ENCODE measurements at regions not wholly inside any gene's neighbourhood (a gene's known extent, or its start where the extent isn't known, plus 50 kb on each side); places are given as distances from the start of the nearest gene placed in this dataset.

- no peak overlapping the region for H4K8ac ChIP-seq (ENCODE audit: extremely low read depth, insufficient read depth, low read length)
- no peak overlapping the region for H3K4me2 ChIP-seq (ENCODE audit: insufficient read depth in 1 of 2, low read depth in 2 of 2, low read length in 2 of 2)
- H3K23me2 ChIP-seq (ENCODE audit: low read depth, low read length), result 0 out of 2 replicates have a peak, but pooled peaks cover 1% of the 10 kb centered on the region
- H2BK5ac ChIP-seq (ENCODE audit: low read depth, low read length), result no peak overlapping the region
- H2BK20ac ChIP-seq (ENCODE audit: low read length), result peak overlapping the region; percentile 15; the same call in 1 of the 2 replicates
- H2AFZ ChIP-seq (ENCODE audit: low read length), result no peak overlapping the region
- H2AK5ac ChIP-seq (ENCODE audit: low read depth, low read length), result 0 out of 2 replicates have a peak overlapping the region, but pooled peaks have one; percentile 43
- peaks cover 6 to 12% (median 8%) of the 10 kb centered on the region in 4 experiments for H3K4me1 ChIP-seq (replicated peaks in 1 of 4; ENCODE audit: control insufficient read depth in 3 of 4, insufficient read depth in 4 of 4, low read length in 3 of 4)
- no peak overlapping the region for H3K9ac ChIP-seq (replicated peaks in 1 of 4; ENCODE audit: extremely low read depth in 1 of 4, low read depth in 3 of 4, low read length in 3 of 4)
- no peak for FAIRE-seq
- no peak overlapping the region for H3K27ac ChIP-seq (ENCODE audit: low read depth, low read length)
- H3K36me3 ChIP-seq (ENCODE audit: control insufficient read depth in 2 of 4, insufficient read depth in 4 of 4, low read length in 3 of 4), result no peaks in the 10 kb centered on the region
- CTCF ChIA-PET (ENCODE audit: partially characterized antibody), result no interaction called here
- no peaks in the 10 kb centered on the region for H3K9me3 ChIP-seq (ENCODE audit: insufficient read depth in 2 of 2, low read depth in 1 of 2, low read length in 1 of 2)
- no peak overlapping the region for H3K4me3 ChIP-seq (ENCODE audit: extremely low read depth in 1 of 4, insufficient read depth in 2 of 4, low read depth in 3 of 4, low read length in 4 of 4)
- H4K5ac ChIP-seq (ENCODE audit: insufficient read length, low read depth, low read length), result no peak overlapping the region
- H2BK12ac ChIP-seq (ENCODE audit: low read depth, low read length), result peak overlapping the region; percentile 72; the same call in 1 of the 2 replicates
- H3K14ac ChIP-seq (ENCODE audit: insufficient read length), result no peak overlapping the region
- H4K91ac ChIP-seq (replicated peaks; ENCODE audit: insufficient read length, low read length), result peak overlapping the region; percentile 34
- H4K20me1 ChIP-seq (replicated peaks in 1 of 2; ENCODE audit: control insufficient read depth in 1 of 2, insufficient read depth in 2 of 2, low read length in 2 of 2), result no peaks in the 10 kb centered on the region
- H2BK120ac ChIP-seq (replicated peaks; ENCODE audit: low read depth, low read length), result no peak overlapping the region
- H3K56ac ChIP-seq (replicated peaks; ENCODE audit: insufficient read length, low read depth, low read length), result no peak overlapping the region
- POLR2A ChIA-PET (ENCODE audit: partially characterized antibody), result no interaction called here
- H3K18ac ChIP-seq (ENCODE audit: extremely low read depth, low read length), result no peak overlapping the region
- DNase-seq (ENCODE audit: low read depth in 1 of 2, low spot score in 2 of 2), result peak in 1 of 2 experiments; percentile 24
- no peaks in the 10 kb centered on the region for H3K79me1 ChIP-seq (ENCODE audit: low read depth, low read length)
- no peaks in the 10 kb centered on the region for H3K79me2 ChIP-seq (ENCODE audit: control insufficient read depth in 1 of 2, insufficient read depth in 2 of 2, low read length in 2 of 2)
- H2BK15ac ChIP-seq (ENCODE audit: low read length), result peak overlapping the region; percentile 98; the same call in 1 of the 2 replicates
- 98% methylated on average over 3 of the region's 3 CpGs; no CpG with 5 or more reads in 1 of the 2 experiments for WGBS, 2 experiments (ENCODE audit: extremely low coverage in 1 of 2, insufficient coverage in 1 of 2, insufficient read length in 1 of 2, insufficient replicate concordance in 2 of 2, low coverage in 1 of 2, low lambda C conversion rate in 2 of 2, missing lambda C conversion rate in 1 of 2)
- H3K4ac ChIP-seq (replicated peaks; ENCODE audit: insufficient read length, low read depth, low read length), result no peak overlapping the region
- H3K23ac ChIP-seq (ENCODE audit: insufficient read length), result no peak overlapping the region
- no peaks in the 10 kb centered on the region for H3K27me3 ChIP-seq (replicated peaks in 1 of 4; ENCODE audit: control insufficient read depth in 3 of 4, extremely low read depth in 1 of 4, insufficient read depth in 3 of 4, low read length in 3 of 4)
- no peak for TF ChIP-seq RAD21 (IDR thresholded peaks at IDR 0.05 in 1 of 2, conservative IDR thresholded peaks at IDR 0.05 in 1 of 2; ENCODE audit: low read depth in 2 of 2, low read length in 2 of 2)
Measured at GRCh38 chr9:88816591-88816990, 174.7 kb upstream of the S1PR3 start.

Data from H1 (cell line).